ENCODE measurements at regions not wholly inside any gene's neighbourhood (a gene's known extent, or its start where the extent isn't known, plus 50 kb on each side); places are given as distances from the start of the nearest gene placed in this dataset.

- Histone ChIP-seq H3K36me3 (no peaks in the 10 kb centered on the region), H3K9me3 (no peaks in the 10 kb centered on the region), H3K27ac (no peak overlapping the region), H3K4me1 (no peaks in the 10 kb centered on the region), H3K4me3 (no peak overlapping the region), H3K27me3 (no peaks in the 10 kb centered on the region)
- DNase-seq, result no peak
- TF ChIP-seq CTCF (IDR thresholded peaks at IDR 0.05), result no peak
- no peak for TF ChIP-seq POLR2A (IDR thresholded peaks at IDR 0.05)
Observed at GRCh38 chr18:39672171-39672570, 2106.6 kb upstream of the CELF4 start.

GRCh38 chr18:39667905-39668304 is 2102.3 kb upstream of the CELF4 start:
- H3K27ac ChIP-seq, result no peak overlapping the region
- H3K4me3 ChIP-seq, result no peak overlapping the region
- no peak for DNase-seq
- TF ChIP-seq POLR2A (IDR thresholded peaks at IDR 0.05) (no peak), CTCF (IDR thresholded peaks at IDR 0.05) (no peak)
- no peaks in the 10 kb centered on the region for H3K9me3 ChIP-seq
- no peaks in the 10 kb centered on the region for H3K27me3 ChIP-seq
- H3K4me1 ChIP-seq, result no peaks in the 10 kb centered on the region
- no peaks in the 10 kb centered on the region for H3K36me3 ChIP-seq

- Histone ChIP-seq H3K36me3 (no peaks in the 10 kb centered on the region), H3K27ac (no peak overlapping the region), H3K4me3 (no peak overlapping the region), H3K27me3 (no peaks in the 10 kb centered on the region), H3K4me1 (no peaks in the 10 kb centered on the region), H3K9me3 (no peaks in the 10 kb centered on the region)
- no peak for DNase-seq
- TF ChIP-seq CTCF (IDR thresholded peaks at IDR 0.05) (no peak), POLR2A (IDR thresholded peaks at IDR 0.05) (no peak)
Observed at GRCh38 chr18:39666541-39666940, 2100.9 kb upstream of the CELF4 start.

GRCh38 chr18:39661856-39662366 is 2096.3 kb upstream of the CELF4 start:
- DNase-seq, result no peak
- H3K36me3 ChIP-seq, result no peaks in the 10 kb centered on the region

GRCh38 chr18:39660141-39660540 is 2094.5 kb upstream of the CELF4 start:
- Histone ChIP-seq H3K27me3 (no peaks in the 10 kb centered on the region), H3K9me3 (no peaks in the 10 kb centered on the region), H3K36me3 (no peaks in the 10 kb centered on the region), H3K4me3 (no peak overlapping the region), H3K4me1 (no peaks in the 10 kb centered on the region), H3K27ac (no peak overlapping the region)
- TF ChIP-seq CTCF (IDR thresholded peaks at IDR 0.05), result no peak
- no peak for TF ChIP-seq POLR2A (IDR thresholded peaks at IDR 0.05)
- no peak for DNase-seq

More at GRCh38 chr18:39661856-39662366, 2096.3 kb upstream of the CELF4 start:
- Histone ChIP-seq H3K27me3 (no peaks in the 10 kb centered on the region), H3K9me3 (no peaks in the 10 kb centered on the region), H3K4me1 (no peaks in the 10 kb centered on the region), H3K27ac (no peak overlapping the region), H3K4me3 (no peak overlapping the region)
- TF ChIP-seq CTCF (IDR thresholded peaks at IDR 0.05), result no peak
- no peak for TF ChIP-seq POLR2A (IDR thresholded peaks at IDR 0.05)

- Histone ChIP-seq H3K27me3 (no peaks in the 10 kb centered on the region), H3K9me3 (no peaks in the 10 kb centered on the region), H3K4me3 (no peak overlapping the region), H3K4me1 (no peaks in the 10 kb centered on the region), H3K27ac (no peak overlapping the region), H3K36me3 (no peaks in the 10 kb centered on the region)
- no peak for DNase-seq
- TF ChIP-seq POLR2A (IDR thresholded peaks at IDR 0.05), result no peak
- no peak for TF ChIP-seq CTCF (IDR thresholded peaks at IDR 0.05)
Observed at GRCh38 chr18:39655341-39655740, 2089.7 kb upstream of the CELF4 start.

Measured in Peyer's patch (tissue), 4 donors.